H1 (cell line): ENCODE measurements at regions not wholly inside any gene's neighbourhood (a gene's known extent, or its start where the extent isn't known, plus 50 kb on each side); places are given as distances from the start of the nearest gene placed in this dataset.

ENCODE experiments used
- CTCF ChIA-PET: fragments of 300-600 bp; sonication (Branson Sonifier 250); formaldehyde crosslinking; loops from one replicate; lab custom pipeline; 2021; ENCODE audit not compliant: partially characterized antibody; lab: Charles Lee
- POLR2A ChIA-PET: fragments of 300-600 bp; sonication (Branson Sonifier 250); formaldehyde crosslinking; loops from one replicate; lab custom pipeline; 2021; ENCODE audit warnings: inconsistent platforms; ENCODE audit not compliant: partially characterized antibody; lab: Charles Lee
- DNase-seq, 2 experiments: peaks; one replicate each; pipeline versions ENCODE4 v3.0.0 to v3.0.0-alpha.2; 2010 to 2022; ENCODE audit warnings: low spot score in 2 of 2, low read depth in 1 of 2, mixed read lengths in 1 of 2
- FAIRE-seq: peaks from 2 replicates; lab custom pipeline; 2011; peaks lifted over from hg19 to GRCh38; lab: Jason Lieb, UNC
- H2AFZ ChIP-seq: 2 replicates; pipeline ENCODE4 v1.8.1; 2012; ENCODE audit warnings: low read length, inconsistent platforms
- H2AK5ac ChIP-seq: 2 replicates; pipeline ENCODE4 v1.6.1; 2013; ENCODE audit warnings: low read depth, low read length
- H2BK120ac ChIP-seq: replicated peaks from 2 replicates; pipeline ENCODE3; 2013; ENCODE audit warnings: low read depth, low read length, inconsistent platforms
- H2BK12ac ChIP-seq: 2 replicates; pipeline ENCODE4 v1.6.1; 2013; ENCODE audit warnings: low read depth, low read length
- H2BK15ac ChIP-seq: 2 replicates; pipeline ENCODE4 v1.6.1; 2013; ENCODE audit warnings: low read length
- H2BK20ac ChIP-seq: 2 replicates; pipeline ENCODE4 v1.6.1; 2013; ENCODE audit warnings: low read length
- H2BK5ac ChIP-seq: 2 replicates; pipeline ENCODE4 v1.6.1; 2013; ENCODE audit warnings: low read depth, low read length
- H3K14ac ChIP-seq: 2 replicates; pipeline ENCODE4 v1.6.1; 2013; ENCODE audit warnings: inconsistent platforms; ENCODE audit not compliant: insufficient read length
- H3K18ac ChIP-seq: 2 replicates; pipeline ENCODE4 v1.6.1; 2013; ENCODE audit warnings: low read length; ENCODE audit errors: extremely low read depth
- H3K23ac ChIP-seq: 2 replicates; pipeline ENCODE4 v1.6.1; 2013; ENCODE audit warnings: inconsistent platforms; ENCODE audit not compliant: insufficient read length
- H3K23me2 ChIP-seq: 2 replicates; pipeline ENCODE4 v1.6.1; 2013; ENCODE audit warnings: low read depth, low read length
- H3K27ac ChIP-seq: 2 replicates; pipeline ENCODE4 v1.6.1; 2011; ENCODE audit warnings: low read depth, low read length, inconsistent platforms
- H3K27me3 ChIP-seq, 4 experiments: replicated peaks in 1 of 4; 1 replicate in 1 of 4; 2 replicates in 3 of 4; pipeline versions ENCODE4 v1.6.1 to v1.8.1; 2011 to 2013; ENCODE audit warnings: low read length in 3 of 4, mild to moderate bottlenecking in 3 of 4, inconsistent platforms in 2 of 4, mixed read lengths in 2 of 4, moderate library complexity in 1 of 4; ENCODE audit not compliant: control insufficient read depth in 3 of 4, insufficient read depth in 3 of 4; ENCODE audit errors: extremely low read depth in 1 of 4
- H3K36me3 ChIP-seq, 4 experiments: 2 replicates each; pipeline versions ENCODE4 v1.6.1 to v1.8.1; 2011 to 2013; ENCODE audit warnings: mild to moderate bottlenecking in 4 of 4, low read length in 3 of 4, moderate library complexity in 2 of 4, control low read depth in 1 of 4, inconsistent platforms in 1 of 4; ENCODE audit not compliant: insufficient read depth in 4 of 4, control insufficient read depth in 2 of 4
- H3K4ac ChIP-seq: replicated peaks from 2 replicates; pipeline ENCODE3; 2013; ENCODE audit warnings: low read length, low read depth, mixed read lengths, inconsistent platforms; ENCODE audit not compliant: insufficient read length
- H3K4me1 ChIP-seq, 4 experiments: replicated peaks in 1 of 4; 1 replicate in 1 of 4; 2 replicates in 3 of 4; pipeline versions ENCODE4 v1.6.1 to v1.8.1; 2011 to 2013; ENCODE audit warnings: low read length in 3 of 4, inconsistent platforms in 2 of 4, mixed read lengths in 1 of 4; ENCODE audit not compliant: insufficient read depth in 4 of 4, control insufficient read depth in 3 of 4
- H3K4me2 ChIP-seq, 2 experiments: 2 replicates each; pipeline versions ENCODE4 v1.6.1 to v1.8.1; 2011 to 2013; ENCODE audit warnings: low read depth in 2 of 2, low read length in 2 of 2, control low read depth in 1 of 2, inconsistent platforms in 1 of 2, mild to moderate bottlenecking in 1 of 2; ENCODE audit not compliant: insufficient read depth in 1 of 2
- H3K4me3 ChIP-seq, 4 experiments: fragments of 200-600, 300-600 bp in 1 of 4; sonication (generic), shearing (Covaris generic), sonication (Bioruptor Twin) in 1 of 4; 2 replicates each; pipeline versions ENCODE4 v1.5.1 to v1.8.1; 2011 to 2016; ENCODE audit warnings: low read length in 4 of 4, low read depth in 3 of 4, control low read depth in 2 of 4, inconsistent platforms in 2 of 4, mild to moderate bottlenecking in 2 of 4, mixed read lengths in 1 of 4, moderate library complexity in 1 of 4; ENCODE audit not compliant: insufficient read depth in 2 of 4; ENCODE audit errors: extremely low read depth in 1 of 4
- H3K56ac ChIP-seq: replicated peaks from 2 replicates; pipeline ENCODE3; 2013; ENCODE audit warnings: low read depth, mild to moderate bottlenecking, mixed read lengths, low read length, inconsistent platforms; ENCODE audit not compliant: insufficient read length
- H3K79me1 ChIP-seq: 2 replicates; pipeline ENCODE4 v1.6.1; 2013; ENCODE audit warnings: low read depth, low read length, control low read depth
- H3K79me2 ChIP-seq, 2 experiments: 2 replicates each; pipeline versions ENCODE4 v1.6.1 to v1.8.1; 2012 to 2013; ENCODE audit warnings: low read length in 2 of 2, mild to moderate bottlenecking in 2 of 2, inconsistent platforms in 1 of 2; ENCODE audit not compliant: insufficient read depth in 2 of 2, control insufficient read depth in 1 of 2
- H3K9ac ChIP-seq, 4 experiments: replicated peaks in 1 of 4; 1 replicate in 1 of 4; 2 replicates in 3 of 4; pipeline versions ENCODE4 v1.6.1 to v1.8.1; 2011 to 2013; ENCODE audit warnings: low read depth in 3 of 4, low read length in 3 of 4, control low read depth in 2 of 4, mild to moderate bottlenecking in 2 of 4, moderate library complexity in 2 of 4, inconsistent platforms in 1 of 4; ENCODE audit errors: extremely low read depth in 1 of 4
- H3K9me3 ChIP-seq, 2 experiments: 2 replicates each; pipeline versions ENCODE4 v1.6.1 to v1.8.1; 2012 to 2013; ENCODE audit warnings: mild to moderate bottlenecking in 2 of 2, moderate library complexity in 2 of 2, control low read depth in 1 of 2, inconsistent platforms in 1 of 2, low read depth in 1 of 2, low read length in 1 of 2, mixed read lengths in 1 of 2; ENCODE audit not compliant: insufficient read depth in 2 of 2
- H4K20me1 ChIP-seq, 2 experiments: replicated peaks in 1 of 2; 2 replicates each; pipeline versions ENCODE3 to v1.8.1; 2011 to 2013; ENCODE audit warnings: inconsistent platforms in 2 of 2, low read length in 2 of 2, mild to moderate bottlenecking in 1 of 2; ENCODE audit not compliant: insufficient read depth in 2 of 2, control insufficient read depth in 1 of 2
- H4K5ac ChIP-seq: 2 replicates; pipeline ENCODE4 v1.6.1; 2013; ENCODE audit warnings: low read length, low read depth, mixed read lengths, inconsistent platforms; ENCODE audit not compliant: insufficient read length
- H4K8ac ChIP-seq: 2 replicates; pipeline ENCODE4 v1.8.0; 2013; ENCODE audit warnings: mild to moderate bottlenecking, moderate library complexity, low read length, inconsistent platforms; ENCODE audit not compliant: insufficient read depth; ENCODE audit errors: extremely low read depth
- H4K91ac ChIP-seq: replicated peaks from 2 replicates; pipeline ENCODE3; 2013; ENCODE audit warnings: low read length, mixed read lengths, inconsistent platforms; ENCODE audit not compliant: insufficient read length
- ASH2L ChIP-seq: fragments of 200-600, 300-600 bp; sonication (generic); IDR thresholded peaks from one replicate; pipeline ENCODE4 v1.7.1; 2017; ENCODE audit warnings: low read length
- CHD1 ChIP-seq: IDR thresholded peaks from 2 replicates; pipeline ENCODE4 v1.6.1; 2012; ENCODE audit warnings: low read depth, low read length, improper control_type of control experiment
- EGR1 ChIP-seq: IDR thresholded peaks from 2 replicates; pipeline ENCODE4 v1.6.1; 2011; ENCODE audit warnings: low read depth, low read length, borderline replicate concordance
- GABPA ChIP-seq: IDR thresholded peaks from 2 replicates; pipeline ENCODE4 v1.6.1; 2011; ENCODE audit warnings: mild to moderate bottlenecking, low read length, moderate library complexity, borderline replicate concordance; ENCODE audit not compliant: insufficient read depth
- KDM1A ChIP-seq: fragments of 200-600, 300-600 bp; sonication (generic); IDR thresholded peaks from 2 replicates; pipeline ENCODE4 v1.7.1; 2016; ENCODE audit warnings: mild to moderate bottlenecking, low read length, borderline replicate concordance
- KDM5A ChIP-seq: fragments of 200-600 bp; IDR thresholded peaks from 2 replicates; pipeline ENCODE4 v1.7.1; 2012; ENCODE audit warnings: mild to moderate bottlenecking, low read length, inconsistent platforms, mixed read lengths
- POLR2AphosphoS5 ChIP-seq: IDR thresholded peaks from 2 replicates; pipeline ENCODE4 v1.6.1; 2011; ENCODE audit warnings: low read depth, low read length
- SAP30 ChIP-seq: fragments of 300-600 bp; sonication (generic); IDR thresholded peaks from 2 replicates; pipeline ENCODE4 v1.7.1; 2012; ENCODE audit warnings: low read length, moderate library complexity, mild to moderate bottlenecking, inconsistent platforms; ENCODE audit not compliant: insufficient read depth, insufficient replicate concordance
- SIRT6 ChIP-seq: IDR thresholded peaks from one replicate; pipeline ENCODE4 v1.7.1; 2012; ENCODE audit warnings: low read length, inconsistent platforms
- TEAD4 ChIP-seq: IDR thresholded peaks from 2 replicates; pipeline ENCODE4 v1.6.1; 2012; ENCODE audit warnings: low read depth, low read length, inconsistent platforms, mixed read lengths
- YY1 ChIP-seq: IDR thresholded peaks from 2 replicates; pipeline ENCODE4 v1.6.1; 2011; ENCODE audit warnings: low read depth, mild to moderate bottlenecking, low read length
- WGBS, 2 experiments: shearing (Covaris generic) in 1 of 2; methylation state at CpG; one replicate each; pipeline versions ENCODE4 v1.1.6 to v1.1.7; 2013 to 2015; ENCODE audit warnings: low lambda C conversion rate in 2 of 2, mixed read lengths in 2 of 2, inconsistent platforms in 1 of 2, low coverage in 1 of 2, missing lambda C conversion rate in 1 of 2; ENCODE audit not compliant: insufficient replicate concordance in 2 of 2, insufficient coverage in 1 of 2, insufficient read length in 1 of 2; ENCODE audit errors: extremely low coverage in 1 of 2, missing lambda C conversion rate in 1 of 2; 5-methylcytosine and 5-hydroxymethylcytosine counted together
- TF ChIP-seq, protein P1 (sequence below): IDR thresholded peaks from 2 replicates; pipeline ENCODE4 v1.6.1; 2011; ENCODE audit warnings: low read length, improper control_type of control experiment

DNA sequence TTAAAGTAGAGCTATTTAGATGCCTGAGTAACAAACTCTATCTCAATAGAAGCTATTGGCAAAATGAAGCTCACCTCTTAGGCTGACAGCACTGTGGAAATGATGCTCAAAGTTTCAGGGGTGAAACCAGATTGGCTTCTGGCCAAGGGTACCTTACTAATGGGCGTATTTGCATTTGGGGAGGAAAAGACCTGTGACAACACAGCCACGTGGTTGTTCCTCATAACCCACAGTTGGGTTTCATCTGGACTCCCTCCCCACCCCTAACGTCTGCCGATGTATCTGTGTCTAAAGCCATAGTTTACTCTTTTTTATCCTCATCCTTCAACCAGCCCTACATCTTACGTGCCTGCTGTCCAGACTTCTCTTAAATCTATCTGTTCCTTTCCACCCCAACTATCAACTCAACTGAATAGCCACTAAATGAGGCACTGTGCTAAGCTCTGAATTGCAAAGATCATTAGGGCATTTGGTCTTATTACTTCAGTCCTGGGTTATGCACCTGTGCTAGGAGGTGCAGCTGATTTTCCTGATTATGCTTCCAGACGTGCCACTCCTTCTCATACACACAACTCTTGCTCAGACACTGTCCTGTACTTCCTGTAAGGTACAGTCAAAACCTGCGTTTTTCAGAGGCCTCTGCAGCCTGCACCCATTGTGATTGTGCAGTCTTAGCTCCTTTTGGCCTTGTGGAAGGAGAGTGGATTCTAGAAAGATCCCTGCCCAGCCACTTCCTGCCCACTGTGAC, 80.6 kb upstream of the ARMC2 start:
- Histone ChIP-seq H3K4me3 (no peak overlapping the region), H3K23me2 (no peaks in the 10 kb centered on the region; the same call in 1 of the 2 replicates), H3K23ac (no peak overlapping the region), H4K91ac (no peak overlapping the region), H3K9ac (no peak overlapping the region), H2AK5ac (no peak overlapping the region), H3K79me1 (no peaks in the 10 kb centered on the region), H3K36me3 (no peaks in the 10 kb centered on the region; a peak in 1 of 8 replicates), H2BK15ac (no peak overlapping the region), H4K5ac (no peak overlapping the region), H2BK12ac (no peak overlapping the region), H3K4me1 (no peaks in the 10 kb centered on the region), H3K27me3 (no peaks in the 10 kb centered on the region), H3K14ac (no peak overlapping the region), H3K4ac (no peak overlapping the region), H2BK120ac (no peak overlapping the region), H4K8ac (no peak overlapping the region), H2BK20ac (no peak overlapping the region), H2AFZ (no peak overlapping the region), H3K9me3 (0 out of 4 replicates have a peak, but pooled peaks cover 0 to 3% of the 10 kb centered on the region in 2 experiments), H4K20me1 (no peaks in the 10 kb centered on the region), H3K18ac (no peak overlapping the region), H3K27ac (no peak overlapping the region), H3K79me2 (no peaks in the 10 kb centered on the region), H3K4me2 (no peak overlapping the region), H2BK5ac (0 out of 2 replicates have a peak overlapping the region, but pooled peaks have one; percentile 11), H3K56ac (no peak overlapping the region)
- FAIRE-seq (no peak), DNase-seq (no peak)
- POLR2A ChIA-PET, result interaction anchor here (0.9 to 1.7 kb wide), 3 partner anchors 11 to 211 kb away, joined by 3 to 4 read pairs (median 3); no protein-coding TSS in a partner anchor
- CTCF ChIA-PET, result interaction anchor here (1.0 to 1.5 kb wide), 2 partner anchors 12 to 16 kb away, joined by 3 read pairs; no protein-coding TSS in a partner anchor
- 89% methylated on average over 7 of the region's 7 CpGs; no CpG with 5 or more reads in 1 of the 2 experiments for WGBS, 2 experiments
- TF ChIP-seq EGR1 (no peak), POLR2AphosphoS5 (no peak), CHD1 (no peak), KDM5A (no peak), ASH2L (no peak), GABPA (no peak), KDM1A (no peak), SAP30 (no peak), YY1 (no peak), SIRT6 (no peak), TEAD4 (no peak)
- TF ChIP-seq, protein P1, sequence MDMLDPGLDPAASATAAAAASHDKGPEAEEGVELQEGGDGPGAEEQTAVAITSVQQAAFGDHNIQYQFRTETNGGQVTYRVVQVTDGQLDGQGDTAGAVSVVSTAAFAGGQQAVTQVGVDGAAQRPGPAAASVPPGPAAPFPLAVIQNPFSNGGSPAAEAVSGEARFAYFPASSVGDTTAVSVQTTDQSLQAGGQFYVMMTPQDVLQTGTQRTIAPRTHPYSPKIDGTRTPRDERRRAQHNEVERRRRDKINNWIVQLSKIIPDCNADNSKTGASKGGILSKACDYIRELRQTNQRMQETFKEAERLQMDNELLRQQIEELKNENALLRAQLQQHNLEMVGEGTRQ, result no peak
